HK-2 (cell line): ENCODE measurements at regions not wholly inside any gene's neighbourhood (a gene's known extent, or its start where the extent isn't known, plus 50 kb on each side); places are given as distances from the start of the nearest gene placed in this dataset.
"Not testable (repeated sequence)": the region's sequence is repeated elsewhere in the genome, so short reads cannot be mapped to it uniquely, and the experiment has no call there.

Source experiments
- DNase-seq: peaks from one replicate; pipeline ENCODE4 v3.0.0-alpha.2; 2018; ENCODE audit not compliant: unreplicated experiment

DNA sequence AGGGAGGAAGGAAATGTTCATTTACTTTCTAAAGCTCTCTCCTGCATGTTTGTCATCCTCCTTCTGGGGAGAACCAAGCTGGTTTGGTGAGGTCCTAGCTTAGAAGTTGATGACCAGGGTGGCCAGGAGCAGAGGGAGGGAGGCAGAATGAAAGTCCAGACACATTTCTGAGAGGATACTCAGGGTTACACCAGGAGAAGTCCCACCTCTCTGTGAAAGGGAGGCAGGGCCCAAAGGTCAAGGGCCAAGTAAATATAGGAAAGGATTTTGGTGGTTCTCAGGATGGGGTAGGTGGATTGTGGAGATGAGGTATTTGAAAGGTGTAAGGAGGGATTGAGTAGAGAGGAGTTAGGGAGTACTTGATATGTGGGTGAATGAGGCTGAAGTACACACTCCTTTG is 58.0 kb upstream of the FBXO11 start:
- no peak for DNase-seq

DNA sequence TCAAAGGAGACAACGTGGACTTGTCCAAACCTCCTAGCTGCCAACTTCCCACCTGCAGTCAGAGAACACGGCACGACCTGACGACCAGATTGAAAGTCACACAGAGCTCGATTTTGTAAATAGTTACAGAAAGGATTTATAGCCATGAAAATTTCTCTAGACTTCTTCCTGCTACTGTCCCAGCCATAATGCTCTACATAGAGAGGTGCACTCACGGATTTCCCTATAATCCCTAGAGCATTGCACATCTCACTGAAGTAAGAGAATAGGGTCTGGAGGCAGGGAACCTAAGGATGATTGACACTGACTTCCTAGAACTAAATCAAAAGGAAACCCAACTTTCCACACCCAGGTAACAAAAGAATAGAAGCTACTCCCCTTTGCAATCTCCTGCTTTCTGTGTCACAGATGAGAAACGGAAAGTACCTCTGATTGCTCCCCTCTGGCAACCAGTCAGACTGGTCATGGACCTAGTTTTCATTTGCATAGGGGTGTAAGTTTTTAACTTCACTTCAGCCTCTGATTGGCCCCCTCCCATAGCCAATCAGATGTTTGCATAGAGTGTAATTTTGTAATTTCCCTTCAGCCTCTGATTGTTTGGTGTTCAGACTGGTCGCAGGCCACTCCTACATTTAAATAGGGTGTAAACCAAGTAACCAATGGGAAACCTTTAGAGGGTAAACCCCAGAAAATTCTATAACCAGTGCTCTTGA is 58.6 kb upstream of the FBXO11 start:
- DNase-seq: no peak

DNA sequence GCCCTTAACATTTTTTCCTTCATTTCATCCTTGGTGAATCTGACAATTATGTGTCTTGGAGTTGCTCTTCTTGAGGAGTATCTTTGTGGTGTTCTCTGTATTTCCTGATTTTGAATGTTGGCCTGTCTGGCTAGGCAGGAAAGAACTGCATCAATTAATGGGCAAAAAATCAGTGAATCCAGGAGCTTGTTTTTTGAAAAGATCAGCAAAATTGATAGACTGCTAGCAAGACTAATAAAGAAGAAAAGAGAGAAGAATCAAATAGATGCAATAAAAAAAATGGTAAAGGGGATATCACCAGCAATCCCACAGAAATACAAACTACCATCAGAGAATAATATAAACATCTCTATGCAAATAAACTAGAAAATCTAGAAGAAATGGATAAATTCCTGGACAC is 70.4 kb upstream of the FBXO11 start:
- not testable (repeated sequence) for DNase-seq

DNA sequence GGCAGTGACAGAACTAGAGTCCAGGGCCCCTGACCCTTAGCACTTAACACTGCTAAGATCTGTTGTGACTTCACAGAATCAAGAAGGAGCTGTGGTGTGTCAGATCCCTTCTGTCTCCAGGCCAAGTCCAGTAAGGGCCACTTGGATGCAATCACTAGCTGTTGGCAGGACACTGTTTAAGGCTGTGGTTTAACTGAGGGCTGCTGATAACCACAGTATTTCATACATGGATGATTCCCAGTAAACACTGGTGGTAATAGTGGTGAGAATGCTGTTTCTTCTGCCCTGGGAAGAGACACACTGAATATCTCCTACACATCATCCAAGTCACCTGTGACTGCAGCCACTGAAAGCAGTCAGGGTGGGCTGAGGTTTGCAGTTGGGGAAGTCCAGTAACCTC is 77.7 kb upstream of the FBXO11 start:
- DNase-seq: peak; percentile 49

DNA sequence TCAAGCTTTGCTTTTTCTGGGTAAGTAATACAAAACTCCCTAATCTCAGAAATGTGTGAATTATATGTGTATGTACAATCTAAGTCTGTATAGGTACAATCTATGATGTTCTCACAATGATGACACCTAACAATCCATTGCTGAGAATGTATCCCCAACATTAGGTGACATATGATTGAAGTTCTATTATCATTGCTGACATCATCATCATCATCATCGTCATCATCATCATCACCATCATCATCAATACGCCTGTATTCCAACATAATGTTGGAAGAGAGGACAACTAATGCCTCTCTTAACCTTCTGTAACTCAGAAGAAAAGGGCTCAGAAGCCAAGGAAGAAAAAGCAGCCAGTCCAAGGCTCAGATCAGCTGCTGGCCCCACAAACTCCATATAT is 84.2 kb upstream of the FBXO11 start:
- no peak for DNase-seq

DNA sequence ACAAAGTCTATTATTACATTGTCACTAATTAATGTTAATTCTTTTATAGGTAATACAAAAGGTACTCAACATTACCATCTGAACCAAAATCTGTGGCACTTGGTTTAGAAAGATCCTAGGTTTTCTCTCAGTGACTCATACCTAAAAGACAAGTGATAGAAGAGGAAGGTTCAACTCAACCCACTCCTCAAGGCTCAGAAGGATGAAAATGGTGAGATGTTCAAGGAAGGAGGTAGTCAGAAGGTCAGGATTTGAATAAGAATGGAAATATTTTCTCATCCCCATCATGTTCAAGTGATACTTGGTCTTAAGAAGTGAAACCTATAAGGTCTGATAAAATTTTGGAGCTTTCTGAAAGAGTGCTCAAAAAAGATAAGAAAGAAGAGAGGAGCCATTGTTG is 86.4 kb upstream of the FBXO11 start:
- no peak for DNase-seq

DNA sequence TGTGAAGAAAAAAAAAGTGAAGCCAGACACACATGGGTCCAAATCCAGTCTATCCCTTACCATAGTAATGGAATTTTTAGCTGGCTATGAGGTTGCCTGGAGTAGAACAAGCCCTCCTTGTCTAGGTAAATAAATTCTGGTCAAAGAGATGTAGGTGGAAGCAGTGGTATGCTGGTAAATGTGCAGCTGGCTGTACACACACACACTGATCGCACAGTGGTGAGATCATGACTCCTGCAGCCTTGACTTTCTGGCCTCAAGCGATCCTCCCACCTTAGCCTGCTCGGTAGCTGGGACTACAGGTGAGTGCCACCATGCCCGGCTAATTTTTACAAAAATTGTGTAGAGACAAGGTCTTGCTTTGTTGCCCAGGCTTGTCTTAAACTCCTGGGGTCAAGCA is 90.5 kb upstream of the FBXO11 start:
- DNase-seq: no peak

DNA sequence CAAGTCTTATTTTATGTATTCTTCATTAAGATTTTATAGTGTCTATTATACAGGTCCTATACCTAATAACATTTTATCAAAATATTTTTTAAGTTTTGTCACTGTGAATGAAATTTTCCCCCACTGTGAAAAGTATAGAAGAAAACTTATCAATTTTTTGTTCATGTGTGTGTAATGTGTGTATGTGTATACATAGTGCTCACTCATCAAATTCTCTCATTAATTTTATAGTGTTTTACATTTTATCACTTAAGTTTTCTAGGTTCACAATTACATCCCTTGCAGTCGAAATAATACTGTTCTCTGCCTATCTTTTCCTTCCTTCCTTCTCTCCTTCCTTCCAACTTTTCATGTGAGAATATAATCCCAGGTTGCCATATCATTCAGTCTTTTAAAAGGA is 93.2 kb upstream of the FBXO11 start:
- no peak for DNase-seq

DNA sequence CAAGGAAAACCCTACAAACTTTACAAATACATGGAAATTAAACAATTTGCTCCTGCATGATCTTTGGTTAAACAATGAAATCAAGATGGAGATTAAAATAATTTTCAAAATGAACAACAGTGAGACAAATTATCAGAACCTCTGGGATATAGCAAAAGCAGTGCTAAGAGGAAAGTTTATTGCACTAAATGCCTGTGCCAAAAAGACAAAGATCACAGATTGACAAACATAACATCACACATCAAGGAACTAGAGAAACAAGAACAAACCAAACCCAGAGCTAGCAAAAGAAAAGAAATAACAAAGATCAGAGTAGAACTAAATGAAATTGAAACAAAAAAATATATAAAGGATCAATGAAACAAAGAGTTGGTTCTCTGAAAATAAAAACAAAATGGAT is 95.2 kb upstream of the FBXO11 start:
- DNase-seq: no peak

DNA sequence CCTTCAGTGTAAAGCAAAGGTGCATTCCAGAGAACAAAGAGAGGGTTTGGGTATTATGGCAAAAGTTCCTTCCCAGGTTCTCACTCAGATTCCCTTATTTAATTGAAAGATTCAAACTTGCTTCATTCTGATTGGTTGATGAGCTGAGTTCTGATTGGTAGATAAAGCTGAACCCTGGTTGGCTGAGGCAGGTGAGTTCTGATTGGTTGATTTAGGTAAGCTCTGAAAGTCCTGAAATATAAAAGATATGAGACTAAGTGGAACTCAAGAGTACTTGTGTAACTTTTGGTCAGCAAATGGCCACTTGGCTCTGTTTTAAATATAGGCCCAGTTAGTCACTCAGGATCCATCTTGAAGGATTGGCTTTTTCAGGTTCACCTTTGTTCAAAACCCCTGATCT is 99.8 kb upstream of the FBXO11 start:
- DNase-seq: no peak

DNA sequence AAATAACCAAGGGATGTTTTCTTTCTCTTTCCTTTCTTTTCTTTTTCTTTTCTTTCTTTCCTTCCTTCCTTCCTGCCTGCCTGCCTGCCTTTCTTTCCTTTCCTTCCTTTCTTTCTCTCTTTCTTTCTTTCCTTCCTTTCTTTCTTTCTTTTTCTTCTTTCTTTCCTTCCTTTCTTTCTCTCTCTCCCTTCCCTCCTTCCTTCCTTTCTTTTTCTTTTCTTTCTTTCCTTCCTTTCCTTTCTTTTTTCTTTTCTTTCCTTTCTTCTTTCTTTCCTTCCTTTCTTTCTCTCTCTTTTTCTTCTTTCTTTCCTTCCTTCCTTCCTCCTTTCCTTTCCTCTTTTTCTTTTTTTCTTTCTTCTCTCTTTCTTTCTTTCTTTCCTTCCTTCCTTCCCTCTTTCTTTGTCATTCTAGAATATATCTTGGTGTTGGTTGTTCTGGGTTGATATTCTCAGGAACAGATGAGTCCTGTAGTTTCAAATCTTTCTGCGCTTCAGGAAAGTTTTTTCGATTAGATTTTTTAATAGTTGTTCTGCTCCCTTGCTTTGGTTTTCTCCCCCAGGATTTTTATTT is 101.5 kb upstream of the FBXO11 start:
- no peak for DNase-seq

DNA sequence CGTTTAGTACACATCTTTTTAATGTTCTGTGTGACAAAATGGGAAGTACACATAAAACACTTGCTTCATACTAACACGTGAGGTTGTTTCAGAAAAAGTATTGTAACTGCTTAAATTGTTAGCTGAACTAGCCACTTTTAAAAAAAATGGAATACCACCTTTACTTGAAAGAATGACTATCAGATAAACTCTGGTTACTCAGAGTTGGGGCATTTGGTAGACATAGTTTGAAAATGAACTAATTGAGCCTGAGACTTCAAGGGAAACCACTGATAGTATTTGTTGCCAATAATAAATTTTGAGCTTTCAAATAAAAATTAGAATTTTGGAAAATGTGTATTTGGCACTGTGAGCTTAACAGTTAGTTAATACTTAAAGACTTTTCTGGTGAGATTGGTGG is 103.0 kb upstream of the FBXO11 start:
- no peak for DNase-seq

DNA sequence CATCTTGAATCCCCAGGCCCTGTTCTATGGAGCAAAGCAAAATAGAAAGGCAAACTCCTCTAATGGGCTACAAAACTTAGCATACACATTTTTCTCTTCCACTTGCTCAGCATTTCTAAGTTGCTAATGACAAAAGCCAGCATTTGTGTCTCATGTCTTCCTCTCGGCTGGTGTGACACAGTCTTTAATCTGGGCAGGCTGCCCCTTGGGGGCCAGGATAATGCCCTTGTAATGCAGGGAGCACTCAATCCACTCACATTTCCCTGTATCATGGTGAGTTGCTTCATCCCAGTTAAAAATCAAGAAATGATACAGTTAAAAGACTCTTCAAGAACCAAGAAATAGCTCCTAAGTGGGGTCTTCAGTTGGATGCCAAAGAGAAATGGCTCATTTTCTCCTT is 109.1 kb upstream of the FBXO11 start:
- no peak for DNase-seq

DNA sequence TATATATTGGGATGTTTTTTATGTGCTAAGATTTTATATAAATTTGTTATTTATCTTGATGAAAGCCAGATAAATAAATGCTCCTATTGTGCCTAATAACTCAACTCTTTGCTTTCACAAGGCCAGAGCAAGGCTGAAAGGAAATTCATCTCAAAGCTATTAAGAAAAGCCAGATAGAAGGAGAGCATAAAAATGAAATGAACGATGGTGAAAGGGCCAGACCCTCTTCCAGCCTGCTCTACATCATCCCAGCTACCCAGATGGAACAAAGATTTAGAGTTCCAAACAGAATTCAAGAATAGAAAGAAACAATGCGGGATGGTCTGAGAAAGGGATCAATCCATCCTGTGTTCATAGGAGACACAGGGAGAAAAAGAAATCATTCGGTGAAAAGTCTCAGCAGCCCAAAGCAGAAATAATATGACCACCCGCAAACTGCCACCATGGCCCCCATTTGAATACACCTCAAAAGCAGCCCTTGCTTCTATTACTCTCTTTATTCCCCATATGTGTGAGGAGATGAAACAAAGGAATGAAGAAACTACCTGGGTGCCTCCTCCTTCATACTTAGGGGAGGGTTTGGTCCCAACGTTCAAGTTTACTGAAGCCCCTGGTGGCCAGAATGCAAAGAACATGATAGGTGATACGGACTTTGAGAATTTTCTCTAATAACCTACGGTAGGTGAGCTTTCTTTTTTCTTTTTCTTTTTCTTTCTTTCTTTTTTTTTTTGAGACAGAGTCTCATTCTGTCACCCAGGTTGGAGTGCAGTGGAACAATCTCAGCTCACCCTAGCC is 110.1 kb upstream of the FBXO11 start:
- DNase-seq: no peak

DNA sequence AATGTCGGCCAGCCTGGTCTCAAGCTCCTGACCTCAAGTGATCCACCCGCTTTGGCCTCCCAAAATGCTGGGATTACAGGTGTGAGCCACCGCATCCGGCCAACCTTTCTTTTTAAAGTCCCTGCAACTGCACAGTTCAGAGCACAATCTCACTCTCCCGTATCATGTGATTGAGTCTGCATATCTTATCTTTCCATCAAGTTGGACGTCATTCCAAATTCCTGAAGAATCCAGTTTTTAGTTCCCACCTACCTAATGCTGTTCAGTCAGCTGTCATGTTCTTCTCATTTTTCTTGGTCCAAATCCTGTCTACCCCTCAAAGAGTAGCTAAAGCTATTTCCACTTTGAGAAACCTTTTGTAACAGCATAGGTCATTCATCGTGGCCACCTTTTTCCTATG is 110.8 kb upstream of the FBXO11 start:
- no peak for DNase-seq

DNA sequence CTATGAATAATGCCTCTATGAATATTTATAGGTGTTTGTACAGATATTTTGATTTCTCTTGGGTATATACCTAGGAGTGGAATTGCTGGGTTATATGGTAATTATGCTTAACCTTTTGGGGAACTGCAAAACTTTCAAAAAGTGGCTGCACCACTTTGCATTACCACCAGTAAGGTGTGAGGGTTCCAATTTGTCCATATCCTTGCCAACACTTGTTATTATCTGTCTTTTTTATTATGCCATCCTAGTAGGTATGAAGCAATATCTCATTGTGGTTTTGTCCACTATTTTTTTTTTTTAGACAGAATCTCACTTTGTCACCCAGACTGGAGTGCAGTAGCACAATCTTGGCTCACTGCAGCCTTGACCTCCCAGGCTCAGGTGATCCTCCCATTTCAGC is 112.2 kb upstream of the FBXO11 start:
- DNase-seq: no peak

DNA sequence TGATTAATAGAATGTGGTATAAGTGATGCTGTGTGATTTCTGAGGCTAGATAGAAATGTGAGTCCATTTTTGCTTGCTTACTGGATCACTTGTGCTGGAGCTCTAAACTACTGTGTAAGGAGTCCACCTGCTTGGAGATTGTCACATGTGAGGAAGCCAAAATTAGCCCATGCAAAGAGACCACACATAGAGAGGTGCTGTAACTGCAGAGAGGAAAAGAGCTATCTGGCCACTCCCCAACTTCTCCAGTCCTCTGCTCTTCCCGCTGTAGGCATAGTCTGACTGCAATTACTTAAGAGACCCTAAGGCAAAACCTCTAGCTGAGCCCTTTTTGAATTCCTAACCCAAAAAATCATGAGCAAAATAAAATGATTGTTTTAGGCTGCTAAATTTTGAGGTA is 120.6 kb upstream of the FBXO11 start:
- no peak for DNase-seq

DNA sequence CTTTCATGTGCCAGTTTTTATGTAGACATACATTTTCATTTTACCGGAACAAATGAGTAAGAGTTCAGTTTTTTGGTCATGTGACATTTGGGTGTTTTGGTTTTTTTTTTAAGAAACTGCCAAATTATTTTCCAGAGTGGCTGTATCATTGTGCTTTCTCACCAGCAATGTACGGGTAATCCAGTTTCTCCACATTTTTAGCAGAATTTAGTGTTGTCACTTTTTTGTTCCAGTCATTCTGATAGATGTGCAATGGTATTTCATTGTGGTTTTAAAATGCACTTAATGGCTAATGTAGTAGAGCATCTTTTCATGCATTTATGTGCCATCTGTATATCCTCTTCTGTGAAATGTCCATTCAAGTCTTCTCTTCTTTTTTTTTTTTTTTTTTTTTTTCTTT is 126.5 kb upstream of the FBXO11 start:
- DNase-seq: no peak

DNA sequence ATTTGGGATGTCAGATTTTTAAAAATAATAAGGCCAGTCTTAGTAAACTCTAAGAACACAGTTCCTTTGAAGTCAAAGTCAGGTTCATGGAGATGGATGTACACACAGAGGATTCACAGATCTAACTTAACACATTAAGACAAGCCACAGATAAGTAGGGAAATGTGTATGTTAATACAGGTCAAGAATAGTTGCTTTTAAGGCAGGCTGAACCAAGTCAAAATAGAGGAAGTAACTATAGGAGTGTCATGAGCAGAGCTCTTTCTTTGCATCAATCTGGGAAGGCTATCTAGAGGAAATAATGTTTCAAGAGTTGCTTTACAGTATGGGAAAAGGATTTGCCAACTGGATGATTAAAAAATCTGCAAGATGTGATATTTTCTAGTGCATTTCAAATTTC is 128.0 kb upstream of the FBXO11 start:
- DNase-seq: no peak

DNA sequence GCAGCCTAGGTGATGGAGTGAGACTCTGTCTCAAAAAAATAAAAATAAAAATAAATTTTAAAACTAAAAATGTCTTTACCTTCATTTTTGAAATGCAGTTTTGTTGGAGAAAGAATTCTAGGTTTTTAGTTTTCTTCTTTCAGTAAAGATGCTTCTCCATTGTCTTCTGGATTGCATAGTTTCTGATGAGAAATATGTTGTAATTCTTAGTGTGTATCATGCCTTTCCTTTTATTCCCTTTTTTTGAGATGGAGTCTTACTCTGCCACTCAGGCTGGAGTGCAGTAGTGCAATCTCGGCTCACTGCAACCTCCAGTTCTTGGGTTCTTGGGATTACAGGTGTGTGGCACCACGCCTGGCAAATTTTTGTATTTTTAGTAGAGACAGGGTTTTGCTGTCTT is 130.0 kb upstream of the FBXO11 start:
- no peak for DNase-seq

DNA sequence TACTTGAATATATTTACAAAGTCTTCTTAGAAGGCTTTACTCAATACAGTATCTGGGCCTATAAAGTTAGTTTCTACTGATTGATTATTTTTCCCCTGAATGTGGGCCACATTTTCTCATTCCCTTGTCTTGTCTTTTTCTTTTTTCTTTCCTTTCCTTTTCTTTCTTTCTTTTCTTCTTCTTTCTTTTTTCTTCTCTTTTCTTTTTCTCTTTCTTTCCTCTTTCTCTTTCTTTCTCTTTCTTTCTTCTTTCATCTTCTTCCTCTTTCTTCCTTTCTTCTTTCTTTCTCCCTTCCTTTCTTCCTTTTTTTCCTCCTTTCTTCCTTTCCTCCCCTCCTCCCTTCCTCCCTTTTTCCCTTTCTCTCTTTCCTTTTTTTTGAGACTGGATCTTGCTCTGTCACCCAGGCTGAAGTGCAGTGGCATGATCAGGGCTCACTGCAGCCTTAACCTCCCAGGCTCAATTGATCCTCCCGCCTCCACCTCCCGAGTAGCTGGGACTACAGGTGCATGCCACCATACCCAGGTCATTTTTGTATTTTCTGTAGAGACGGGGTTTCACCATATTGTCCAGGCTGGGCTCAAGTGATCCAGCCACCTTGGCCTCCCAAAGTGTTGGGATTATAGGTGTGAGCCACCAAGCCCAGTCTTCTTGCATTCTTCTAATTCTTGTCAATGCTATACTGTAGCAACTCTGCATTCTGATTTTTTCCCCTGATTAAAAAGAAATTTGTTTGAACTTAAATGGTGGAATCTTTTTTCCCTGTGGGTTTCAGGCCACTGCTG is 133.1 kb upstream of the FBXO11 start:
- DNase-seq: no peak

DNA sequence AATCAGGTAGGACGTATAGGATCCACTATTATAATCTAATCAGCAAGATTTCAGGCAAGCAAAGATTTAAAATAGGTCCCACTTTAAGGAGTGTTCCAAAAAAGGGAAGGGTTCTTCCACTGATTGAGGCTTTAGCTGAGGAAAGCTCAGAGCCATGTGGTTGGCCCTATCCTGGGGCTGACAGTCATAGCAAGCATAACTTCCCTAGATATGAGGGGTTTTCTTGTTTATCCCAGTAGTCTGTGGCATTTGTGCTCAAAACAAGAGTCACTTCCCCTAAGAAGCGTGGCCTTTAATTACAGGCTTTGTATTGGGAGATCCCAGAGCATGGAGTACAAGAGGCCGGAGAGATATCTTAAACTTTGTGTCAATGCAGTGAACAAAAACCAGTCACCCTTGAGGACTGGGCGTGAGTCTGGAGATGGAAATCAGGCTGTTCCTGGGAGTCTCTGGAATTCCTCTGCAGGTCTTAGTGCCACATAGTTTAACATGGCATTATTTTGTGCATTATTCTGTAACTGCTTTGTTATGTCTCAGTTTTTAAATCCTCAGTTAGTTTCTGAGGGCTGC is 136.9 kb upstream of the FBXO11 start:
- no peak for DNase-seq
